HG03521 (cell line): ENCODE measurements at regions not wholly inside any gene's neighbourhood (a gene's known extent, or its start where the extent isn't known, plus 50 kb on each side); places are given as distances from the start of the nearest gene placed in this dataset.

Source experiments
- ATAC-seq: cut with Tn5 transposase; IDR thresholded peaks from one replicate; pipeline ENCODE4 v1.9.1; 2021; ENCODE audit warnings: mild to moderate bottlenecking, moderate library complexity; ENCODE audit not compliant: unreplicated experiment

DNA sequence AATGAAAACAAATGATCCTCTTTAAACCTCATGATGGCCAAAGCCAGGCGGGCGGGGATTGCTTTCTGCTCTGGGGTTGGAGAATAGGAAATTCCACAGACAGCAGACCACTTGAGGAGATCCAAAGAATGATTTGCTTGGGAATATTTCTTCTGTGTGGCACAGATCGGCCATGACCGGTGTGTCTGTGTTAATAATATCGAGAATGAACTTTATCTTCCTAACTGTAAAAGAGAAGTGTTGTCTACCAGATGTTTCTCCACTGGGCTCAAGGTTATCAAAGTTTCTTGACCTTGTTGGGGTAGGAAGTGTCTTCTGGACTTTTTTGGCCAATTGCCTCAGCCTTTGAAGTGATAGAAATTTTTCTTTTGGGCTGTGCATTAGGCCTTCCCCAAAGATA is 186.6 kb upstream of the ZFHX3 start:
- ATAC-seq = no peak

GRCh38 chr16:73233846-73234424 is 186.0 kb upstream of the ZFHX3 start:
- no peak for ATAC-seq

DNA sequence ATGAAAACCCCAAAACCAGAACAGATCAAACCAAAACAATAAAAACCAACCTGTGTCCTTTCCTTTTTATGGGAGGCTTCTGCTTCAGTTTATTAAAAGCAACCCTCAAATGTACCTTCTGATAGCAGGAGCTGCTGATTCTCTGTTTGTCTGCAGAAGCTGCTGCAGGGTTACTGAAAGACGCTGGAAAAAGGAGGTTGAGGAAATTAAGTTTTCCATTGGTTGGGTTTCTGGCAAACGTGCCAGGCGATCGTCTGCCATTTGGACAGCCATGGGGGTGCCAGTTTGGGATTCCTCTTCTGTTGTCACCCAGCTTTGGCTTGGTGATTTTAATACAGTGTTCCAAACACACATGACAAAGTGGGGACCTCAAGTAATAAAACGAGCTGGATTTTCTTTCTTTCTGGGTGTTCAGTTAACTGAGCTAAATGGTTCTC is 185.4 kb upstream of the ZFHX3 start:
- no peak for ATAC-seq

DNA sequence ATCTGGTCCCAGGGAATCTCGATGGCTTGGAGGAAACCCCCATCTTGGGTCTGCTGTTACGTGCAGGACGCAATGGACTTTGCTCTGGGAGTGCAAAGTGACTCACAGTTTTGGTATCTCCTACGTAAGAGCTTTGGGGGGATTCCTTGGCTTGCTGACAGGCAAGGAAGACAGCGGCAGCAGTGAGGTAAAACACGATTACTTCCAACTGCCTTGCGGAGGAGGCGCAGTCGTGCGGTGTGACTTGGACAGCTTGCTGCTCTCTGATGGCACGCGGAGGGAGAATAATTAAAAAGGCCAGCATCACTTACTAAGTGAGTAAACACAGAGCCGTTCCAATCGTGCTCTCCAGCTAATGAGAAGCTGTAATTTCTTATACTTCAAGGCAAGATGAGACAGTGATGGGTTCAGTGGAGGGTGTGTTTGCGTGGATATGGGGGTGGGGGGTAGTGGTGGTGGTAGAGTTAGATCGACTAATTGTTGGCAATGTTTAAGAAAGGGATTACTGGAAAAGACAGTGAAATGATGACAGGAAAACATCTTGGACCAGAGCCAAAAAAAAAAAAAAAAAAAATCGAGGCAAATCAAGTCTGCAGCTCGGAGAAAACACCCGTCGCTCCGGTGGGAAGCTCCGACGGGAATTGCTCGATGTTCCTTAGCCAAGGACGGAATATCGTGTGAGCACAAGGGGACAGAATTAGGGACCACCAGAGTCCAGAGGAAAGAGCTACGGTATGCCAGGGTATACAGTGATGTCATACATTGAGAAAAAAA is 184.8 kb upstream of the ZFHX3 start:
- ATAC-seq = no peak

GRCh38 chr16:73231944-73232554 is 184.1 kb upstream of the ZFHX3 start:
- no peak for ATAC-seq

GRCh38 chr16:73231379-73231778 is 183.5 kb upstream of the ZFHX3 start:
- ATAC-seq = no peak

DNA sequence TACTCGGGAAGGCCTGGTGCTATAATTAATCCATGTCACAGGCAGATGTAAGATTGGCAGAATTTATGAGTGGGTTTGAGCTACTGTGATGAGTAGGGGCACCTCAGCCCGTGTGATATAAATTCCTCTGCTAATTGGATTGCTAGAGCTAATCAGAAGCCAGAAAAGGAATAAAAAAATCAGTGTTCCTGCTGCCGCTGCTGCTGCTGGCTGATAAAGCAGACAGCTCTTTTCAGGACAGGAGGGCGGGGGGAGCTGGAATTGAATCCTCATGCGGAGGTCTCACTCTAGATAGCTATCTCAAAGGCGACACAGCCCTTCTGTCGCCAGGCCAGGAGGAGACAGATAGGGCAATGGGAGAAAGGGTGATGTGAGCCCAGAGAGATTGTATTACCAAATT is 182.7 kb upstream of the ZFHX3 start:
- no peak for ATAC-seq

GRCh38 chr16:73228649-73229048 is 180.7 kb upstream of the ZFHX3 start:
- ATAC-seq = no peak

- no peak for ATAC-seq
Measured at GRCh38 chr16:73226675-73227074, 178.7 kb upstream of the ZFHX3 start.

DNA sequence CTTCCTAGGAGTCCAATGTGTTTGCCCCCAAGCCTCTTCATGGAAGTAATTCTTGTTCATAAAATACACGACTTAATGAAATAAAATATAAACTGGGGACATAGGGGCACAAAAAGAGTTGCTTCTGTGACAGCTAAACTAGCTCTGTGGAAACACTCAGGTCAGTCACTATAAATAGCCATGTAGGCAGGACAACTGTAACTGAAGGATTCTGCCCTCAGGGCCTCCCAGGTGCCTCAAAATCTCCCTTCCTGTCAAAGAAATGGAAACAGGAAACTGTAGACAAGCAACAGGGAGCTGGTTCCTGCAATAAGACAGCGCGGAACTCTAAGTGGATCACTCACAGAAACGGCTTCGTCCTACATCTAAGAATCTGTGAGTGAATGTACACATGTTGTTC is 178.1 kb upstream of the ZFHX3 start:
- no peak for ATAC-seq

GRCh38 chr16:73220836-73221235 is 172.9 kb upstream of the ZFHX3 start:
- no peak for ATAC-seq

- ATAC-seq = no peak
Measured at GRCh38 chr16:73219176-73219575, 171.2 kb upstream of the ZFHX3 start.

DNA sequence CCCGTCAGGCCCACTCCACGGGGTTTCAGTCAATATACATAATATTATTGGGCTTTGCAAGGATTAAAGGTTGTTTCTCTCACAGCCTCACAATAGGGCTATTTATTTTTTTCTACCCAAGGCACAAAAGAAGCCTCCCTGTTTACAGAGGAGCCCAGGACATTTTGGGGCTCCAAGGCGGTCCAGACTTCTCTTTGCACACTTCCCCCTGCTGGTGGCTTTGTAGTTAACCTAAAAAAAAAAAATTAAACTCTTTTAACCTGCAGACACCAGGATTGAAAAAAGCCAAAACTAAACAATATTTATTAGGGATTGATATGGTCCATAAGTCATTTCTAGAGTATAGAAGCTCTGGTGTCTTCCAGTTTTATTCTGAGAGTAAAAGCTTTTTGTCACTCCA is 169.7 kb upstream of the ZFHX3 start:
- no peak for ATAC-seq

- no peak for ATAC-seq
Measured at GRCh38 chr16:73216932-73217331, 169.0 kb upstream of the ZFHX3 start.

GRCh38 chr16:73215678-73216377 is 167.9 kb upstream of the ZFHX3 start:
- no peak for ATAC-seq

DNA sequence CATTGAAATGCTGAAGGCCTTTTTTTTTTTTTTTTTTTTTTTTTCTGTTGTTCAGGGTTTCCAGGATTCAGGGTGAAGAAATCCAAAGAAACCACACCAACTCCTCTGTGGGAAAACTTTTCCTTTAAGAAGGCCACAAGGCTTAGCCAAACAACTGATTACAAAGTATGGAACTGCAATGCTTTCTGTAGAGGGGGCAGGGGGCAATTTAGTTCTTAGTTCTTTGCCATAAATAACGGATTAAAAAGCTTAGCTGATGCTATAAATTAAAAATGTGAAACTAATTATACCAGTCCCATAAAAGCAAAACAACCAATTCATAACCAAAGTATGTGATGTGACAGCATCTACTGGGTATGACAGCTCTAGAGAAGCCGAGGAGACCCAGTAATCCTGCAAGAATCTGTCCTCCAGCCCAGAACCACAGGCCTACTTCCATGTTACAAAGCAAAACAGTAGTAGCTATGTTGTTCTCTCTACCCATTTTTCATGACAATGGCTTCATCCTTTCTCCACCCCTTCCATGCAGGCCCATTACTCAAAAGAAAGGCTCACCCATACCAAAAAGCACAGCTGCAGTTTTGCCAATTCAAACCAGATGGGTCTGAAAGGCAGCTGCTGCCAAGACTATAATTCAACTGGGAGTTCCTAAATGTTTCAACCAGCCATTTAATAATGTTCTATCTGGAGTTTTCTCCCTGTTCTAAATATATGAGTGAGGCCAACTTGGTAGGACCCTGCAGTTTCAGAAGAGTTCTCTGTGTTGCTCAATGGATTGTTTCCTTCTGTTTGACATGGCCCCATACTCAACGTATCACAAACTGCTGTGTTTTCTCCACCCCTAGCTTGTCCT is 167.1 kb upstream of the ZFHX3 start:
- ATAC-seq = no peak

- no peak for ATAC-seq
Measured at GRCh38 chr16:73213732-73214455, 166.0 kb upstream of the ZFHX3 start.

DNA sequence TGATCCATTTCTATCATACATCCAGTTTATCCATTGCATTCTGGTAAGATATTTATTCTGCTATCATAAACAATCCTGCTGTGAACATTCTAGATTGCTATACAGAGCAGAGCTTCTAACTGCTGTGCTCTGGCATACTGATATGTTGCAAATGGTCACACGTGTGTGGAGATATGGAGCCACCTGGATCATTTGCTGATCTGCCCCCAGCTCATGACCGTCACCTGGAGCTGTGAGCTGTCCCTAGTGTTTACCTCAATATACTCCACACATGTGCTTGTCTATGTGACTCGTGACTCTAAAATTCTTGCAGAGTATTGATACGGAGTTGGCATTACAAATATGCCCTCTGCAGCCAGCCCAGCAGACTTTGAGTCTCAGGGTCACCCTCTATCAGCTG is 164.5 kb upstream of the ZFHX3 start:
- ATAC-seq = no peak

DNA sequence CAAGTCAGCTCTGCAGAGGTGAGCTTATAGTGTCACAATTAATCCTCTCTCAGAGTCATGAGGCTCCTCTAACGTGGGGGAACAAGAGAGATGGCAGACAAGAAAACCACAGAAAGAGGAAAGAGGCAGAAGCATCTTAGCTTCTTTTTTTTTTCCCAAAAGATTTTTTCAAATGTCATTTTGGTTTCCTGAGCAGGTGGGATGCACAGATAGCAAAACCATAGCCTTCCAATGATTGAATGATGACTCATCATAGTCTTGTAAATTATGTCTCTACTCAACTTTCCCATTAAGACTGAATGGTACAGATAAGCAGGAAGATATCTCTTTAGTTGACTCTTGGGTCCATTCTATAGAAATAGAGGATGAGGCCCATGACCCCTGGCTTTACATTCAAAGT is 162.8 kb upstream of the ZFHX3 start:
- no peak for ATAC-seq

GRCh38 chr16:73210084-73210483 is 162.2 kb upstream of the ZFHX3 start:
- ATAC-seq = no peak
